Right renal pelvis (tissue), 4 donors: ENCODE measurements at regions not wholly inside any gene's neighbourhood (a gene's known extent, or its start where the extent isn't known, plus 50 kb on each side); places are given as distances from the start of the nearest gene placed in this dataset.

ENCODE experiments used
- DNase-seq, 4 donors: peaks; one replicate each; pipeline ENCODE4 v3.0.0-alpha.2; 2013; ENCODE audit warnings: low read depth in 4 of 4, low spot score in 3 of 4, missing footprints in 1 of 4

- no peak for DNase-seq
Measured at GRCh38 chr20:58139849-58140786, 88.3 kb downstream of the ANKRD60 start.

GRCh38 chr20:58138395-58138794 lies 90.1 kb downstream of the ANKRD60 start:
- DNase-seq = no peak

GRCh38 chr20:58137651-58138265 lies 90.7 kb downstream of the ANKRD60 start:
- no peak for DNase-seq

DNA sequence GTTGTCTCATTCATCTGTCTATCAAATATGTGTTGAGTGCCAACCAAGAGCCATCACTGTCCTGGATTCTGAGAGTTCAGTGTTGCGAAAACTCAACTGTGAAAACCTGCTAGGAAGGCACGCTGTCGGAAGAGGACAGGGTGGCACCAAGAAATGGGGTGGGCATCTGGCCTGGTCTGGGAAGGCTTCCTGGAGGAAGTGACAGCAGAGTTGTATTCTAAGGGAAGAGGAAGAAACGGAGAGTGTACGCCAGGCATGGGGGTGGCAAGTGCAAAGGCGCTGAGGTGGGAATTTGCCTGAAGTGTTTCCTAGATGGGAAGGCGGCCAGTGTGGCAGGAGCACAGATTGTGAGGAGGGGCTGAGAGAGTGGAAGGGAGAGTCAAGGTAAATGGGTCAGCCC lies 91.2 kb downstream of the ANKRD60 start:
- DNase-seq = no peak

GRCh38 chr20:58136149-58136484 lies 92.3 kb downstream of the ANKRD60 start:
- no peak for DNase-seq

DNA sequence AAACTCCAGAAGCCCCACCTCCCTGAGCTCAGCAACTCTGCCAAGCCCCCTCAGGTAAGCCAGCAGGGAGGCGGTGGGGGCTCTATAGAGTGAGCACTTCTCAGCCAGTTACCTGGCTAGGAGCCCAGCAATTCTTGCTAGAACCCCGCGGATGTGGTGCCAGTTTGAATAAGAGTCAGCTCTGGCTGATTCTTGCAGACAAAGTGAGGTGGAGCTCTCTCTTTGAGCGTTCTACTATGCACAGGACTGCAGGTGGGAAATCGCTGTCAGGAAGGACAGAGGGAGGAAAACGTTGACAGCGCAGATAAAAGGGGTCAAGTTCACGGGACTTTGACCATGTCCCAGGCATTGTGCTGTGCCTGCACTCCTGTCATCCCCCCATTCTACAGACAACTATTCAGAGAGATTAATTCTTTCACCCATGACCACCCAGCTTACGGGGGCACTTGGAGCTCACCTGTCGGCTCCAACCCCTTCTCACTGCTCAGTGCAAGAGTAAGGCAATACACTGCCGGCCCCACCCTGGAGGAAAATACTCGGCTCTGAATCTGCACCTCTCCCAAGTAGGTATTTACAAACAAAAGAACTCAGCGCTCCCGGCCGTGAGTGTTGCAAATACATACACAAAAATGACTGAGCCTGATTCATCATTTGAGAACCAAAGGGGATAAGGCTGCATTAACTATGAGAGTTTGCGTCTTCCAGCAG lies 92.9 kb downstream of the ANKRD60 start:
- DNase-seq = no peak

DNA sequence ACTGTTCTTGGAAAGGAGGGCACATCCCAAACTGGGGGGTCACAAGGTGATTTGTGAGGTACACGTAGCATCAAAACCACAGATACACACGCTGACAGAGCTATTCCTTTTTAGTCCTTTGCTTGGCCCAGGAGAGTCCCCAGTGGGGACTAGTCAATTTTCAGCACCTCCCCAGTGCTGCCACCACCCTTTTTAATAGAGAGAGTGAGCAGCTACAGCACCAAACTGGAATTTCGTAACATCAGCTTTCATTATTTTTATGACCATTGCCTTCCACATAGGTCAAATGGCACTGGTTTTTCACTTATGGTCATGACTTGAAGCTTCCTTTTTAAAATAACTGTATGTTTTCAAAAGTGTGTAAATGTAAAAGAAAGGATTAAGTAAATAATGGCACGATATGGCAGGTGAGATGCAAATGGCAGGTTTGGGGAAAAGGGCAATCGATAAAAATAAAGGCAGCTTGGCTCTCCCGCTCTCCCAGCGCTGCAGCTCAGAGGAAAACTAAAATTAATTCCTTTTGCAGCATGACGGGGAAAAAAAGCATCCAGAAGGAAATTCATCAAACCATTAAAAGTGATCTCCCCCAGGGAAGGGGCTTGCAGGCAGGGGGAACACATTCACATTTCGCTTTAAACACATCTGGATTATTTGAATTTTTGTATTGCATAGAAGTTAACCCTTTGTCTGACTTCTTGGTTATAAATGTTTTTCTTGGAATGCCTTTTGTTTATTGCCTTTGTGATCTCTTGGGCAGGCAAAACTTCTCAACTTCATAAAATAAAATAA lies 95.2 kb downstream of the ANKRD60 start:
- no peak for DNase-seq

- no peak for DNase-seq
Measured at GRCh38 chr20:58131551-58132142, 96.8 kb downstream of the ANKRD60 start.

DNA sequence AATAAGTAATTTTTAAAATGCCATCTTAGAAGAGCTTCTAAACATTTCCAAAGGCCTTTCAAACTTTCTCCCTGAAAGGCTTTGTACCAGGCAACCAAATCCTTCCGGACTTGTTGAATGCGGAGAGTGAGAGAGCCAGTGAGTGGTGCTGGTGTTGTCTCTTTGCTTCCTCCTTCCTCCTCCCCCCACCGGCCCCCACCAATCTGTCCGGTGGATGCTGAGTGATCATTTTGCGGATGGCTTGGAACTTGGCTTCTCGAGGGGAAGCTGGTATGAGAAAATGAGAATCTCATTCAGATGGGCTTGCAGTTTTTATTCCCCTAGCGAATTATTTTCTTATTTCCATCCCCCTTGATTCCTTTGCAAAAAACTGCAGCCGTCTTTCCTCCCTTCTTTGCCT lies 97.3 kb downstream of the ANKRD60 start:
- no peak for DNase-seq

DNA sequence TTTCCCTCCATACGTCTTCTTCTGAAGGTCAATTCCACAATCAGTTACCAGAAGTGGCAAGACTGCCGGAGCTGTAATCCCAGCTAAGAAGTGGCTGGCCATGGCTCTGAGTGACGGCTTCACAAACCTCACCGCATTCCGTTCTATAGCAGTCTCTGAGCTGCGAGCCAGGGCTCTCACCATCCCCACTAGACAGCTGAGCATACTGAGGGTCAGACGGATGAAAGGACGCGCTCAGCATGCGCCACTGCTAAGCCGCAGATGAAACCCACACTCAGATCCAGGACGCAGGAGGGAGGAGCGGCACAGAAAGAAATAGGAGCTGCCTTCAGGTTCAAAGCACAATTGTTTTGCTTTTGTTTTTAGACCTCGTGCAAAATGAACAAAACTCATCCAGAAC lies 97.9 kb downstream of the ANKRD60 start:
- no peak for DNase-seq

GRCh38 chr20:58130156-58130555 lies 98.3 kb downstream of the ANKRD60 start:
- no peak for DNase-seq

- no peak for DNase-seq
Measured at GRCh38 chr20:58129721-58130151, 98.7 kb downstream of the ANKRD60 start.

GRCh38 chr20:58128635-58129625 lies 99.5 kb downstream of the ANKRD60 start:
- DNase-seq = no peak

- DNase-seq = no peak
Measured at GRCh38 chr20:58127701-58128111, 100.7 kb downstream of the ANKRD60 start.

DNA sequence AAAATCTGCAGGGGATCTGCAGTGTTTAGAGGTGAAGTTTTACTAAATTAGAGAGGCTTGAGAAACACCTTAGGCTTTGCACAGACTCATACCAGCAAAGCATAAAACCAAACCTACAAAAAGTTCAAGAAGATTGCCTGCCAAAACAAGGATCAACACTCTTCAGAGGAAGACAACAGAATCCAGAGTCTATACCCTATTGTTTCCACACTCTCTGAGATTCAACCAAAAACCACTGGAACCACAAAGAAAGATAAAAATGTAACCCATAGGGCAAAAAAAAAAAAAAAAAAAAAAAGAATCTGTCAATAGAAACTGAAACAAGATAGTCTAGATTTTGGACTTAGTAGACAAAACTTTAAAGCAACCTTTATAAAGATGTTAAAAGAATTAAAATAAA lies 102.7 kb downstream of the ANKRD60 start:
- no peak for DNase-seq

DNA sequence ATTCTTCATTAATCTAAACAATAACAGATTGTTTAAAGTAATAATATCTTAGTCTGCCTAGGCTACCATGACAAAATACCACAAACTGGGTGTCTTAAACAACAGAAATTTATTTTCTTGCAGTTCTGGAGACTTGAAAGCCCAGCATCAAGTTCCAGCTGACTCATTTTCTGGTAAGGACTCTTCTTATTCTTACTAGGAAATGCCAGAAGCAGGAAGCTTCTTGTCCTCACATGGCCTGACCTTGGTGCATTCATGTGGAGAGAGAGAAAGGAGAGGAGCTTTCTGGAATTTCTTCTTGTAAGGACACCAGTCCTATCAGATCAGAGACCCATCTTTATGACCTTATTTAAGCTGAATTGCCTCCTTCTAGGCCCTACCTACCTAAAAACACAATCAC lies 110.5 kb downstream of the ANKRD60 start:
- DNase-seq = no peak

- no peak for DNase-seq
Measured at GRCh38 chr20:58116505-58116904, 111.9 kb downstream of the ANKRD60 start.

DNA sequence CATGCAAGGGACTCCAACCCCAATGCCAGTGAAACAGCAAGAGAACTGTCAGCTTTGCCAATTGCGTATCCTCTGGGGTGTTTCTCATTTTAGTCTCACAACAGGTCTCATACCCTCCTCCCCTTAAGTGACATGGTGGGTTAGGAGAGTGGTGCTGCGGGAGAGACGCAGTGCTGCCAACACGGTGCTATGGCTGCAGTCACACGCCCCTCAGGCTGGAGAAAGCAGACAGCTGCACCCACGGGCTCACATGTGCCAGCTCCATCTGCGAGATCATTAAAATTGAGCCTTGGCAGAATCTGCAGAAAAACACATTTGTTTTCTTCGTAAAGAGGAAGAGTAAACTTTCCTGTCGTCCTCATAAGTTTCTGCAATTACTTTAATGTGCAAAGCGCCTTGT lies 114.7 kb downstream of the ANKRD60 start:
- no peak for DNase-seq
